Activated T-helper 1 cell treated with anti-CD3 and anti-CD28 coated beads, Interleukin-12 subunit alpha, Interleukin-12 subunit beta, Interleukin-2, Interleukin-4 antibody, amounts not matched to agents 30 ng/mL and 10 ng/mL and 1 ng/mL, durations not matched to agents 14 hours and 24 hours and 36 hours (primary cell): ENCODE measurements at regions not wholly inside any gene's neighbourhood (a gene's known extent, or its start where the extent isn't known, plus 50 kb on each side); places are given as distances from the start of the nearest gene placed in this dataset.
"Not testable (repeated sequence)": the region's sequence is repeated elsewhere in the genome, so short reads cannot be mapped to it uniquely, and the experiment has no call there.

Experiments
- DNase-seq: peaks from one replicate; pipeline ENCODE4 v3.0.0; 2021; ENCODE audit warnings: low spot score
- H3K27ac Mint-ChIP-seq: one replicate; pipeline ENCODE4 v1.8.0; 2021; ENCODE audit warnings: mild to moderate bottlenecking, mixed read lengths
- H3K27me3 Mint-ChIP-seq: one replicate; pipeline ENCODE4 v1.8.0; 2022; ENCODE audit warnings: mild to moderate bottlenecking, moderate library complexity, mixed read lengths; ENCODE audit not compliant: insufficient read depth
- H3K36me3 Mint-ChIP-seq: one replicate; pipeline ENCODE4 v1.8.0; 2021; ENCODE audit warnings: low read depth, mixed read lengths
- H3K4me1 Mint-ChIP-seq: one replicate; pipeline ENCODE4 v1.8.0; 2021; ENCODE audit warnings: low read depth, mixed read lengths
- H3K4me3 Mint-ChIP-seq: one replicate; pipeline ENCODE4 v1.8.0; 2021; ENCODE audit warnings: mild to moderate bottlenecking, moderate library complexity, mixed read lengths
- H3K9me3 Mint-ChIP-seq: one replicate; pipeline ENCODE4 v1.8.0; 2021; ENCODE audit warnings: mixed read lengths
- intact Hi-C: fragments of 100-400 bp; cut with micrococcal nuclease; formaldehyde crosslinking; loops from one replicate; pipeline ENCODE4 v1.15.1; 2024

- Mint-ChIP-seq H3K36me3 (no peaks in the 10 kb centered on the region), H3K4me1 (no peaks in the 10 kb centered on the region), H3K27me3 (no peaks in the 10 kb centered on the region), H3K27ac (no peak overlapping the region), H3K9me3 (peaks cover 17% of the 10 kb centered on the region), H3K4me3 (no peak overlapping the region)
- intact Hi-C loops = no loop called here
- DNase-seq = no peak
Observed at GRCh38 chr12:70008944-70009343, 183.9 kb downstream of the MYRFL start.

GRCh38 chr12:70011353-70011752 is 186.3 kb downstream of the MYRFL start:
- no peak for DNase-seq

GRCh38 chr12:70013016-70013415 is 188.0 kb downstream of the MYRFL start:
- H3K4me1 Mint-ChIP-seq, H3K4me3 Mint-ChIP-seq, H3K27ac Mint-ChIP-seq, H3K36me3 Mint-ChIP-seq, DNase-seq, intact Hi-C loops, H3K27me3 Mint-ChIP-seq: not testable (repeated sequence)
- H3K9me3 Mint-ChIP-seq = peaks cover 17% of the 10 kb centered on the region

More at GRCh38 chr12:70011353-70011752, 186.3 kb downstream of the MYRFL start:
- H3K9me3 Mint-ChIP-seq = peaks cover 17% of the 10 kb centered on the region
- intact Hi-C loops = no loop called here
- H3K27me3 Mint-ChIP-seq = no peaks in the 10 kb centered on the region
- H3K27ac Mint-ChIP-seq = no peak overlapping the region
- no peaks in the 10 kb centered on the region for H3K36me3 Mint-ChIP-seq
- H3K4me1 Mint-ChIP-seq = no peaks in the 10 kb centered on the region
- no peak overlapping the region for H3K4me3 Mint-ChIP-seq

GRCh38 chr12:70028515-70028914 is 203.5 kb downstream of the MYRFL start:
- H3K4me1 Mint-ChIP-seq = no peaks in the 10 kb centered on the region
- peaks cover 5% of the 10 kb centered on the region for H3K27me3 Mint-ChIP-seq
- H3K27ac Mint-ChIP-seq = no peak overlapping the region
- no peak overlapping the region for H3K4me3 Mint-ChIP-seq
- intact Hi-C loops = no loop called here
- no peak for DNase-seq
- no peaks in the 10 kb centered on the region for H3K9me3 Mint-ChIP-seq
- no peaks in the 10 kb centered on the region for H3K36me3 Mint-ChIP-seq

DNA sequence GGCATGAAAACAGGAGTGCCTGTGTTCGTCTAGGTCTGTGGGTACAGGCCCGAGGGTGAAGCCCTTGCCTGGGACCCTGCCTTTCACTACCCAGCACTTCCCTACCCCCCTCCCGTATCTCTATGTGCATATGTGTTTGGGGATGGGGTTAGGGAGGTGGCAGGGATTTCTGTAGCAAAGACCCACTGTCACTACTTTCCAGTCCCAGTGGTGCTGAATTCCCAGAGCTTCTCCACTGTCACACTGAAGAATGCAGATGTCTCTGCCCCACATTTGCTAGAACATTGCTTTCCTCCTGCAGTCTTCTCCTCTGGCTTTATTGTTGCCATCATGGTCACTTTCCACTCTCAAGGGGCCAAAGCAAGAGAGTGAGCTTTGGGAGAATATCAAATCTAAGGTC is 203.9 kb downstream of the MYRFL start:
- Mint-ChIP-seq H3K4me1 (no peaks in the 10 kb centered on the region), H3K27me3 (peaks cover 5% of the 10 kb centered on the region), H3K36me3 (no peaks in the 10 kb centered on the region), H3K27ac (no peak overlapping the region), H3K4me3 (no peak overlapping the region), H3K9me3 (no peaks in the 10 kb centered on the region)
- DNase-seq = no peak
- intact Hi-C loops = no loop called here

DNA sequence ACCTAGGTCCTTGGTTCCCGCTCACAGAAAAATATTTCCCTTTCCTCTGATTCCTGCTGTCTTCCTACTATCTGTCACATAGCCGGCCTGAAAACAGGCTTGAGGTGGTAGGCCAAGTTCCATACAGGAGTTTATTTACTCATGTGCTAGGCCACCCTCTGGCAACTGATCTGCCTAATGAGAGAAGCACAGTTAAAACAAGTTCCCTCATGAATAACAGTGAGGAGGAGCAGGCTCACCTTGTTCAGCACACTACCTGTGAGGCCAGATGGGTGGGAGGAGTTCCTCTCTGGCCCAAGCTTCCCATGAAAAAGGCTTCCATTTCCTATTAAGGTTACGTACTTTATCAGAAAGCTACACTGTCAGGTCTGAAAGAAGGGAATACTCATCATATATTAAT is 206.0 kb downstream of the MYRFL start:
- no peak overlapping the region for H3K4me3 Mint-ChIP-seq
- H3K27me3 Mint-ChIP-seq = peaks cover 5% of the 10 kb centered on the region
- H3K9me3 Mint-ChIP-seq = no peaks in the 10 kb centered on the region
- no peak for DNase-seq
- H3K36me3 Mint-ChIP-seq = no peaks in the 10 kb centered on the region
- H3K4me1 Mint-ChIP-seq = no peaks in the 10 kb centered on the region
- intact Hi-C loops = no loop called here
- no peak overlapping the region for H3K27ac Mint-ChIP-seq

DNA sequence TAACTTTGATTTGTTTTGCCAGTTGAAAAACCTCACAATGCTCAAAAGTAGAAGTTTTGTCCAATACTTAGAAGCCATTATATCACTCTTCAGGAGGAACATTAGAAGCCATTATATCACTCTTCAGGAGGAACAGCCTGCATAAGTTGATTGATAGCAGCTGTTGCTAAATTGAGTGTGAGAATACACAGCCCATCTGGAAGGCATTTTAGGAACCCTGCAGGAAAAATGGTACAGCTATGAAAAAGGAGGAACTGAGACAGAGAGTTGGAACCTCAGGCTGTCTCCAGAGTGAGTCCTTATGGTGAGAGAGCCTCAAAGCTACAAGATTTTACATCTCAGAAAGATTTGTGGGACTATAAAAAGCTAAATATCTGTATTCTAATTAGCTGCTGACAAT is 207.0 kb downstream of the MYRFL start:
- Mint-ChIP-seq H3K36me3 (no peaks in the 10 kb centered on the region), H3K4me3 (no peak overlapping the region), H3K27me3 (peaks cover 5% of the 10 kb centered on the region), H3K9me3 (no peaks in the 10 kb centered on the region), H3K27ac (no peak overlapping the region), H3K4me1 (no peaks in the 10 kb centered on the region)
- intact Hi-C loops = no loop called here
- DNase-seq = no peak

DNA sequence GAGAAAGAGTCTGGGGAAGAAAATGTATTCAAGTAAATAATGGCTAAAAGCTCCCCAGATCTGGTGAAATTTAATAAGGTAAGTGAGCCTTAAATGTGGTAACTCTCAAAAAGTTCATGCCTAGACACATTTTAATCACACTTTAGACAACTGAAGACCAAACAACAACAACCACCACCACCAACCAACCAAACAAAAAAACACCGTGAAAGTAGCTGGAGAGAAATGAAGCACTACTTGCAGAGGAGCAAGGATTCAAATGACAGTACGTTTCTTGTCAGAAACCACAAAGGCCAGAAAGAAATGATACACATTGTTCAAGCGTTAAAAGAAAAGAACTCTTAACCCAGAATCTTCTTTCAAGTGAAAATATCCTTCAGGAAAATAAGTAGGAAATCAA is 208.3 kb downstream of the MYRFL start:
- Mint-ChIP-seq H3K4me1 (no peaks in the 10 kb centered on the region), H3K9me3 (no peaks in the 10 kb centered on the region), H3K27me3 (peaks cover 5% of the 10 kb centered on the region), H3K36me3 (no peaks in the 10 kb centered on the region), H3K4me3 (no peak overlapping the region), H3K27ac (no peak overlapping the region)
- DNase-seq = no peak
- intact Hi-C loops = no loop called here

GRCh38 chr12:70040141-70040540 is 203.1 kb upstream of the CNOT2 start:
- H3K27me3 Mint-ChIP-seq = peaks cover 2% of the 10 kb centered on the region
- DNase-seq = no peak
- H3K4me3 Mint-ChIP-seq = no peak overlapping the region
- no peaks in the 10 kb centered on the region for H3K9me3 Mint-ChIP-seq
- no peak overlapping the region for H3K27ac Mint-ChIP-seq
- H3K36me3 Mint-ChIP-seq = no peaks in the 10 kb centered on the region
- no peaks in the 10 kb centered on the region for H3K4me1 Mint-ChIP-seq
- intact Hi-C loops = no loop called here

- Mint-ChIP-seq H3K9me3 (no peaks in the 10 kb centered on the region), H3K27ac (no peak overlapping the region), H3K36me3 (no peaks in the 10 kb centered on the region), H3K4me3 (no peak overlapping the region), H3K27me3 (peaks cover 2% of the 10 kb centered on the region), H3K4me1 (no peaks in the 10 kb centered on the region)
- DNase-seq = no peak
- intact Hi-C loops = no loop called here
Observed at GRCh38 chr12:70042675-70043074, 200.6 kb upstream of the CNOT2 start.

GRCh38 chr12:70043490-70044138 is 199.6 kb upstream of the CNOT2 start:
- Mint-ChIP-seq H3K9me3 (no peaks in the 10 kb centered on the region), H3K4me1 (no peaks in the 10 kb centered on the region), H3K27me3 (peaks cover 2% of the 10 kb centered on the region), H3K4me3 (no peak overlapping the region), H3K27ac (no peak overlapping the region), H3K36me3 (no peaks in the 10 kb centered on the region)
- no peak for DNase-seq
- intact Hi-C loops = no loop called here

- intact Hi-C loops = no loop called here
- H3K4me1 Mint-ChIP-seq = no peaks in the 10 kb centered on the region
- H3K9me3 Mint-ChIP-seq = no peaks in the 10 kb centered on the region
- H3K27me3 Mint-ChIP-seq = peaks cover 2% of the 10 kb centered on the region
- DNase-seq = no peak
- H3K27ac Mint-ChIP-seq = no peak overlapping the region
- H3K4me3 Mint-ChIP-seq = no peak overlapping the region
- H3K36me3 Mint-ChIP-seq = no peaks in the 10 kb centered on the region
Observed at GRCh38 chr12:70044167-70044566, 199.1 kb upstream of the CNOT2 start.

DNA sequence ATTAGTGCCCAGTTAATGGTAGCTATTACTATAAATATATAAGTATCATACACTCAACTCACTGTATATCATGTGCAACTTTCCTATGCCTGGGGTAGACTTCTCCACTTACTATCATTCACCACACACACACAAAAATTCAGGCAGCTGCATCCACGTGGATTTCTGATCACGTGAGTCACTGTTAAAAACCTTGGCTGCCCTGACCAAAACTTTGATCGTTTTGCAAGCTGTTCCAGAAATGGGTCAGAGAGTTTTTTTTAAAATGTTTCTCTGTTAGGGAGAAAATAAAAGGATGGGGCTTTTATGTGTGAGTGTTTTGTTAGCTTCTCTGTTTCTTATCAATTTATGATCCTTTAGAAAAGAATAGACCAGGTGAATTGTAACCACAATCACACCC is 198.2 kb upstream of the CNOT2 start:
- Mint-ChIP-seq H3K27ac (no peak overlapping the region), H3K27me3 (peaks cover 2% of the 10 kb centered on the region), H3K4me1 (peaks cover 6% of the 10 kb centered on the region), H3K9me3 (no peaks in the 10 kb centered on the region), H3K36me3 (no peaks in the 10 kb centered on the region), H3K4me3 (no peak overlapping the region)
- intact Hi-C loops = no loop called here
- no peak for DNase-seq

GRCh38 chr12:70045514-70045913 is 197.7 kb upstream of the CNOT2 start:
- DNase-seq = no peak
- Mint-ChIP-seq H3K27ac (no peak overlapping the region), H3K4me3 (no peak overlapping the region), H3K4me1 (peaks cover 11% of the 10 kb centered on the region), H3K9me3 (no peaks in the 10 kb centered on the region), H3K27me3 (peaks cover 2% of the 10 kb centered on the region), H3K36me3 (no peaks in the 10 kb centered on the region)
- intact Hi-C loops = no loop called here
